ENCODE measurements at regions not wholly inside any gene's neighbourhood (a gene's known extent, or its start where the extent isn't known, plus 50 kb on each side); places are given as distances from the start of the nearest gene placed in this dataset.

GRCh38 chr13:74705438-74705837 lies 571.2 kb upstream of the KLF12 start:
- H3F3A ChIP-seq (ENCODE audit: insufficient read depth, low read length), result no peaks in the 10 kb centered on the region
- H2AFZ ChIP-seq (ENCODE audit: low read length), result no peak overlapping the region
- H3K4me3 ChIP-seq (ENCODE audit: low read depth, low read length, poor library complexity, severe bottlenecking), result no peak overlapping the region

GRCh38 chr13:74703855-74704387 lies 569.7 kb upstream of the KLF12 start:
- H4K20me1 ChIP-seq (ENCODE audit: insufficient read depth, low read length), result no peaks in the 10 kb centered on the region
- H3K4me2 ChIP-seq (ENCODE audit: low read length), result no peak overlapping the region
- no peaks in the 10 kb centered on the region for H3K4me1 ChIP-seq (ENCODE audit: insufficient read depth, low read length, severe bottlenecking)
- H3K4me3 ChIP-seq (ENCODE audit: low read depth, low read length, poor library complexity, severe bottlenecking), result no peak overlapping the region
- no peaks in the 10 kb centered on the region for H3K36me3 ChIP-seq (ENCODE audit: insufficient read depth, low read length)
- no peak overlapping the region for H3K9ac ChIP-seq (ENCODE audit: low read length)
- no peak overlapping the region for H2AFZ ChIP-seq (ENCODE audit: low read length)
- H3K27me3 ChIP-seq (ENCODE audit: insufficient read depth, low read length), result no peaks in the 10 kb centered on the region
- no peak for TF ChIP-seq EZH2 (IDR thresholded peaks at IDR 0.05; ENCODE audit: borderline replicate concordance, low read length)
- TF ChIP-seq CTCF (IDR thresholded peaks at IDR 0.05; ENCODE audit: low read length), result no peak
- H3F3A ChIP-seq (ENCODE audit: insufficient read depth, low read length), result no peaks in the 10 kb centered on the region
- no peak overlapping the region for H3K27ac ChIP-seq (ENCODE audit: low read depth, low read length, poor library complexity, severe bottlenecking)
- H3K9me2 ChIP-seq (ENCODE audit: low read depth, low read length), result no peaks in the 10 kb centered on the region
- H3K9me3 ChIP-seq (ENCODE audit: low read length), result no peaks in the 10 kb centered on the region
- H3K79me2 ChIP-seq (ENCODE audit: insufficient read depth, low read length), result no peaks in the 10 kb centered on the region

More at GRCh38 chr13:74705438-74705837, 571.2 kb upstream of the KLF12 start:
- H3K36me3 ChIP-seq (ENCODE audit: insufficient read depth, low read length), result no peaks in the 10 kb centered on the region
- H3K9me3 ChIP-seq (ENCODE audit: low read length), result no peaks in the 10 kb centered on the region
- no peaks in the 10 kb centered on the region for H4K20me1 ChIP-seq (ENCODE audit: insufficient read depth, low read length)
- H3K9me2 ChIP-seq (ENCODE audit: low read depth, low read length), result no peaks in the 10 kb centered on the region
- H3K79me2 ChIP-seq (ENCODE audit: insufficient read depth, low read length), result no peaks in the 10 kb centered on the region
- TF ChIP-seq EZH2 (IDR thresholded peaks at IDR 0.05; ENCODE audit: borderline replicate concordance, low read length), result no peak
- TF ChIP-seq CTCF (IDR thresholded peaks at IDR 0.05; ENCODE audit: low read length), result no peak
- no peaks in the 10 kb centered on the region for H3K4me1 ChIP-seq (ENCODE audit: insufficient read depth, low read length, severe bottlenecking)
- H3K9ac ChIP-seq (ENCODE audit: low read length), result no peak overlapping the region
- no peaks in the 10 kb centered on the region for H3K27me3 ChIP-seq (ENCODE audit: insufficient read depth, low read length)
- no peak overlapping the region for H3K4me2 ChIP-seq (ENCODE audit: low read length)
- H3K27ac ChIP-seq (ENCODE audit: low read depth, low read length, poor library complexity, severe bottlenecking), result no peak overlapping the region

GRCh38 chr13:74696148-74696922 lies 562.1 kb upstream of the KLF12 start:
- no peak for TF ChIP-seq CTCF (IDR thresholded peaks at IDR 0.05; ENCODE audit: low read length)
- TF ChIP-seq EZH2 (IDR thresholded peaks at IDR 0.05; ENCODE audit: borderline replicate concordance, low read length), result no peak
- Histone ChIP-seq H3K9me2 (ENCODE audit: low read depth, low read length) (no peaks in the 10 kb centered on the region), H3K36me3 (ENCODE audit: insufficient read depth, low read length) (no peaks in the 10 kb centered on the region)

More at GRCh38 chr13:74696148-74696922, 562.1 kb upstream of the KLF12 start:
- Histone ChIP-seq H3K9me3 (ENCODE audit: low read length) (no peaks in the 10 kb centered on the region), H4K20me1 (ENCODE audit: insufficient read depth, low read length) (no peaks in the 10 kb centered on the region), H3K4me1 (ENCODE audit: insufficient read depth, low read length, severe bottlenecking) (no peaks in the 10 kb centered on the region), H3K27ac (ENCODE audit: low read depth, low read length, poor library complexity, severe bottlenecking) (no peak overlapping the region), H3K79me2 (ENCODE audit: insufficient read depth, low read length) (no peaks in the 10 kb centered on the region), H3K27me3 (ENCODE audit: insufficient read depth, low read length) (no peaks in the 10 kb centered on the region), H2AFZ (ENCODE audit: low read length) (no peak overlapping the region), H3K9ac (ENCODE audit: low read length) (no peak overlapping the region), H3K4me3 (ENCODE audit: low read depth, low read length, poor library complexity, severe bottlenecking) (no peak overlapping the region), H3F3A (ENCODE audit: insufficient read depth, low read length) (no peaks in the 10 kb centered on the region), H3K4me2 (ENCODE audit: low read length) (no peak overlapping the region)

All from OCI-LY1 (cell line).